ENCODE measurements at regions not wholly inside any gene's neighbourhood (a gene's known extent, or its start where the extent isn't known, plus 50 kb on each side); places are given as distances from the start of the nearest gene placed in this dataset.

DNA sequence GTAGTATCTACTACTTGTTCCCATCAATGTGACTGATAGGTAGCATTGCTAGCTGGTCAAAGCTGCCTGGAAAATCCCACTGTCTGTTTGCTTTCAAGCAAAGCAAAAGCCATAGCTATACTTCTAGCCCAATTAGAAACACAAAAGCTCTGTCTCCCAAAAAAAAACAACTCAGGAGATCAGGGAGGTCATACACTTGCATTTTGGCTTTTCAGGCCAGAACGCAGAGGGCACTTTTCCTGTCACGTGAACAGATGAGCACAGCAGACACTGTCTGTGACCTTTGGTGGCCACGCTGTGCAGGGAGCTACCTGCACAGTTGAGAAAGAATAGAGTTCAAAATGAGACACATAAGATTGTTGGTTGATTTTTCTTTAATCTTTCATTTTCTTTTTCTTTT, 441.7 kb upstream of the PDZRN3 start:
- no peaks in the 10 kb centered on the region for H3K36me3 ChIP-seq
- no peaks in the 10 kb centered on the region for H3K4me1 ChIP-seq
- H3K27me3 ChIP-seq: no peaks in the 10 kb centered on the region
- no peak overlapping the region for H3K4me3 ChIP-seq
- TF ChIP-seq POLR2AphosphoS5 (IDR thresholded peaks at IDR 0.05) (no peak), EP300 (IDR thresholded peaks at IDR 0.05) (no peak), POLR2A (IDR thresholded peaks at IDR 0.05) (no peak)
- TF ChIP-seq, protein P1, sequence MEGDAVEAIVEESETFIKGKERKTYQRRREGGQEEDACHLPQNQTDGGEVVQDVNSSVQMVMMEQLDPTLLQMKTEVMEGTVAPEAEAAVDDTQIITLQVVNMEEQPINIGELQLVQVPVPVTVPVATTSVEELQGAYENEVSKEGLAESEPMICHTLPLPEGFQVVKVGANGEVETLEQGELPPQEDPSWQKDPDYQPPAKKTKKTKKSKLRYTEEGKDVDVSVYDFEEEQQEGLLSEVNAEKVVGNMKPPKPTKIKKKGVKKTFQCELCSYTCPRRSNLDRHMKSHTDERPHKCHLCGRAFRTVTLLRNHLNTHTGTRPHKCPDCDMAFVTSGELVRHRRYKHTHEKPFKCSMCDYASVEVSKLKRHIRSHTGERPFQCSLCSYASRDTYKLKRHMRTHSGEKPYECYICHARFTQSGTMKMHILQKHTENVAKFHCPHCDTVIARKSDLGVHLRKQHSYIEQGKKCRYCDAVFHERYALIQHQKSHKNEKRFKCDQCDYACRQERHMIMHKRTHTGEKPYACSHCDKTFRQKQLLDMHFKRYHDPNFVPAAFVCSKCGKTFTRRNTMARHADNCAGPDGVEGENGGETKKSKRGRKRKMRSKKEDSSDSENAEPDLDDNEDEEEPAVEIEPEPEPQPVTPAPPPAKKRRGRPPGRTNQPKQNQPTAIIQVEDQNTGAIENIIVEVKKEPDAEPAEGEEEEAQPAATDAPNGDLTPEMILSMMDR (IDR thresholded peaks at IDR 0.05): no peak
- DNase-seq (no peak), ATAC-seq (ENCODE audit: low FRiP score in 2 of 2) (no peak)
- H3K27ac ChIP-seq: no peak overlapping the region
- WGBS, 2 donors: 65 to 68% methylated on average over 3 of the region's 3 CpGs
- no peaks in the 10 kb centered on the region for H3K9me3 ChIP-seq

DNA sequence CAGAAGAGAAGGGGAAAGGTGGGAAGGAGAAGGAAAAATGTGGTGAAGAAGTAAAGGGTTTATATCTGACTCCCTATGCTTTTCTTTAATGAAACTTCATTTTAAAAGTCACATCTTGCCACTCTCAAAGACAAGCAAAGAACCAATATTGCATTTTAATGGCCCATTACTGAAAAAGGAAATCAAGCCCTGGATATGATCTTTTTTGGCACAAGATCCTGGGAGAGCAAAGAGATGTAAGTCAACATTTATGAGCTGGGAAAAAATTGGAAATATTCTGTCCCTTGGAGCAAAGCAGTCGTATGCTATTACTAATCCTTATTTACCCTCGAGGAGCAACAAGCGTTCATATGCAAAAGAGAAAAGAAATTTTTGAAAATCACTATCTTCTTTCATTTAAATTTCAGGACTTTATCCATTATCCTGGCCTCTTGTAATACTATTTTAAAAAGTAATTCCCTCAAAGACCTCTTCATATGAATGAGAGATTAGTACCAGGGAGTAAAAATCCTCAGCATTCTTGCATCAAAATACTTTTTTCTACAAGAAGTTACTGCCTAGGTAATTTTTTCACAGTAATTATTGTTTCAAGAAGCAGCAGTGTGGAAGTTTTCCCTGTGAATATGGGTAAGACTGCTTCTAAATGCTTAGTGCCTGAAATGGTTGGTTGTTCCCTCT, 435.3 kb upstream of the PDZRN3 start:
- DNase-seq: no peak
- Histone ChIP-seq H3K4me1 (no peaks in the 10 kb centered on the region), H3K36me3 (no peaks in the 10 kb centered on the region), H3K27me3 (no peaks in the 10 kb centered on the region), H3K27ac (no peak overlapping the region), H3K9me3 (no peaks in the 10 kb centered on the region), H3K4me3 (no peak overlapping the region)
- no peak for TF ChIP-seq POLR2A (IDR thresholded peaks at IDR 0.05)
- TF ChIP-seq, protein P1 (IDR thresholded peaks at IDR 0.05): no peak
- TF ChIP-seq EP300 (IDR thresholded peaks at IDR 0.05): no peak
- TF ChIP-seq POLR2AphosphoS5 (IDR thresholded peaks at IDR 0.05): no peak
- ATAC-seq (ENCODE audit: low FRiP score in 2 of 2): no peak
- WGBS, 2 donors: 56 to 69% methylated on average over 3 of the region's 3 CpGs

DNA sequence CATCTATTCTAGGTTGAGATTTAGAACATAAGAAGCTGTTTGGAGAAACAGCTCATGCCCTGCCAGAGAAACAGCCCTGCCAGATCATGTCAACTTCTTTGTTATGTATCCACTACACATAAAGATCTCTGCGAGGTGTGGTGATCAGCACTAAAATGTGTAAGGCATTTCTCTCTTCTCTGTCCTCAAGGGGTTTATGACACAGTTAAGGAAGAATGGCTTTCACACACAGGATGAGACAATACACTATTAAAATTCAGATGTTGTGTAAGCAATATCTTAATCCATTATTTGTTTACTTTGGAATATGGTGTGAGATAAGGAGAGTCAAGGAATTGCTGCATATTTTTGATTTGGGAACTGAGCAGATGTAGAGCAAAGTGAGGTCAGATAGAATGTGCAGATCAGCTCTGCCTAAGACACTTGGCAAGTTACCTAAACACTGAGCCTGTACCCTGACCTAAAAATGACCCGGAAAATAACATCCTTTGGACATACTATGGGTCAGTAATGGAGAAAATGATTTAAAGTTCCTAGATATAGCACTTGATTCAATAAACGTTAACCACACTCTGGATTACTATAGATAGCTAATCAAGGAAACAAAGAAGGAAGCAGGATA, 434.7 kb upstream of the PDZRN3 start:
- Histone ChIP-seq H3K36me3 (no peaks in the 10 kb centered on the region), H3K27me3 (no peaks in the 10 kb centered on the region), H3K27ac (no peak overlapping the region), H3K9me3 (no peaks in the 10 kb centered on the region), H3K4me1 (no peaks in the 10 kb centered on the region), H3K4me3 (no peak overlapping the region)
- 51 to 55% methylated on average over 3 of the region's 3 CpGs for WGBS, 2 donors
- no peak for TF ChIP-seq POLR2A (IDR thresholded peaks at IDR 0.05)
- TF ChIP-seq EP300 (IDR thresholded peaks at IDR 0.05): no peak
- no peak for TF ChIP-seq POLR2AphosphoS5 (IDR thresholded peaks at IDR 0.05)
- TF ChIP-seq, protein P1 (IDR thresholded peaks at IDR 0.05): no peak
- no peak for DNase-seq
- ATAC-seq (ENCODE audit: low FRiP score in 2 of 2): no peak

DNA sequence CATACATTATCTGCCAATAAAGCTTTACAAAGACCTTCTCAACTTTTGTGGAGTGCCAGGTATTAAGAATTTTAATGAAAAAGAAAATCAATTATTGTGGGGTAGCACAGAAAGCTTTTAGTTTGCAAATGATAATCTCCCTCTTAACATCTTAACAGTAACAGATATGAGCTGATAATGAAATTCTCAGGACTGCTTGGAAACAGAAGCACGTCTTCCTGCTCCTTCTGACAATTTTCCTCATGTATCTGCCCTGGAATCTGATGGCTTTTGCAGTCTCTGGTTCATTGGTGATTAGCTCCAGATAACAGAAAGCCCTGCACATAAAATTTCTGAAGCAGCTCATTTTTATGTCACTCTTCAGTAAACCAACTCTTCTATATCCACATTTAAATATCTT, 432.4 kb upstream of the PDZRN3 start:
- TF ChIP-seq POLR2AphosphoS5 (IDR thresholded peaks at IDR 0.05) (no peak), POLR2A (IDR thresholded peaks at IDR 0.05) (no peak), EP300 (IDR thresholded peaks at IDR 0.05) (no peak)
- TF ChIP-seq, protein P1 (IDR thresholded peaks at IDR 0.05): no peak
- H3K36me3 ChIP-seq: no peaks in the 10 kb centered on the region
- DNase-seq (no peak), ATAC-seq (ENCODE audit: low FRiP score in 2 of 2) (no peak)
- 52 to 70% methylated on average over 1 of the region's 1 CpG for WGBS, 2 donors
- H3K4me1 ChIP-seq: no peaks in the 10 kb centered on the region
- H3K27me3 ChIP-seq: no peaks in the 10 kb centered on the region
- no peak overlapping the region for H3K27ac ChIP-seq
- H3K9me3 ChIP-seq: no peaks in the 10 kb centered on the region
- no peak overlapping the region for H3K4me3 ChIP-seq

DNA sequence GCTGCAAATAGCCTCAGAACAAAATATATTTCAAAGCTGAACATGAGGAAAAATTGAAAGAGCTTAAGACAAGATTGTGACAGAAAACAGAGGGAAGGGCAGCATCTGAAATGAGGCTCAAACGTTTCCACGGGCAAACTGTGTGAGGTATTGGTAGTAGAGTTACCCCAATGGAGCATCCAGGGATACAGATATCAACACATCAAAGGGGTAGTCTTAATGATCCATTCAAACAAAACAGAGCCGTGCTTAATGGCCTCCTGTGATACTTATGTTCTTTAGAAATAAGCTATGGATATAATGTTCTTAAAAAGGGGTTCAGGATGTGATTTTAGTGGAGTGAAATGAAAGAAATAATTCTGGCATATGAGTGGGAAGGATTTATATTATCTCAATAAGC, 430.3 kb upstream of the PDZRN3 start:
- ATAC-seq (ENCODE audit: low FRiP score in 2 of 2): no peak
- 58 to 60% methylated on average over 3 of the region's 3 CpGs for WGBS, 2 donors
- Histone ChIP-seq H3K27me3 (no peaks in the 10 kb centered on the region), H3K4me1 (no peaks in the 10 kb centered on the region), H3K27ac (no peak overlapping the region), H3K4me3 (no peak overlapping the region), H3K9me3 (no peaks in the 10 kb centered on the region), H3K36me3 (no peaks in the 10 kb centered on the region)
- TF ChIP-seq, protein P1 (IDR thresholded peaks at IDR 0.05): no peak
- TF ChIP-seq EP300 (IDR thresholded peaks at IDR 0.05) (no peak), POLR2AphosphoS5 (IDR thresholded peaks at IDR 0.05) (no peak), POLR2A (IDR thresholded peaks at IDR 0.05) (no peak)
- no peak for DNase-seq

Data from upper lobe of left lung (tissue), 6 donors.